A673 (cell line): ENCODE measurements at regions not wholly inside any gene's neighbourhood (a gene's known extent, or its start where the extent isn't known, plus 50 kb on each side); places are given as distances from the start of the nearest gene placed in this dataset.

Source experiments
- CTCF ChIP-seq: fragments of 300-800, 200-600 bp; sonication (generic); conservative IDR thresholded peaks from 2 replicates; pipeline ENCODE4 v1.5.1; 2017; ENCODE audit warnings: low read depth, mild to moderate bottlenecking, antibody characterized with exemption, low read length, moderate library complexity, mixed read lengths
- EZH2 ChIP-seq: fragments of 200-600 bp; sonication (generic); IDR thresholded peaks from 2 replicates; pipeline ENCODE4 v1.6.1; 2017; ENCODE audit warnings: borderline replicate concordance, low read depth, mild to moderate bottlenecking, mixed read lengths, antibody characterized with exemption, low read length; ENCODE audit not compliant: poor library complexity, severe bottlenecking

- no peak for TF ChIP-seq EZH2
- TF ChIP-seq CTCF = no peak
Observed at GRCh38 chr16:8254405-8254804, 335.9 kb downstream of the TMEM114 start.
